Type B pancreatic cell (in vitro differentiated cells): ENCODE measurements at regions not wholly inside any gene's neighbourhood (a gene's known extent, or its start where the extent isn't known, plus 50 kb on each side); places are given as distances from the start of the nearest gene placed in this dataset.

Experiments
- DNase-seq: peaks from one replicate; pipeline ENCODE4 v3.0.0; 2021; ENCODE audit warnings: mixed read lengths; ENCODE audit not compliant: unreplicated experiment; ENCODE audit errors: extremely low spot score
- H3K27ac Mint-ChIP-seq: 2 replicates; pipeline ENCODE4 v1.8.0; 2021; ENCODE audit warnings: mild to moderate bottlenecking, mixed read lengths
- H3K27me3 Mint-ChIP-seq: 2 replicates; pipeline ENCODE4 v1.8.0; 2021; ENCODE audit warnings: mixed read lengths
- H3K36me3 Mint-ChIP-seq: 2 replicates; pipeline ENCODE4 v1.8.0; 2021; ENCODE audit warnings: mixed read lengths
- H3K4me1 Mint-ChIP-seq: one replicate; pipeline ENCODE4 v1.8.0; 2021; ENCODE audit warnings: mixed read lengths; ENCODE audit not compliant: unreplicated experiment
- H3K4me3 Mint-ChIP-seq: 2 replicates; pipeline ENCODE4 v1.8.0; 2021; ENCODE audit warnings: mild to moderate bottlenecking, mixed read lengths
- H3K9me3 Mint-ChIP-seq: 2 replicates; pipeline ENCODE4 v1.8.0; 2021; ENCODE audit warnings: mixed read lengths
- CTCF ChIP-seq: fragments of 200-600 bp; sonication (generic); conservative IDR thresholded peaks from 2 replicates; pipeline ENCODE4 v1.5.0; 2021; ENCODE audit warnings: antibody characterized with exemption, mild to moderate bottlenecking

- H3K9me3 Mint-ChIP-seq, result no peaks in the 10 kb centered on the region
- no peaks in the 10 kb centered on the region for H3K36me3 Mint-ChIP-seq
- H3K27me3 Mint-ChIP-seq, result no peaks in the 10 kb centered on the region
- no peak for DNase-seq
- no peaks in the 10 kb centered on the region for H3K4me1 Mint-ChIP-seq
- H3K27ac Mint-ChIP-seq, result no peak overlapping the region
- H3K4me3 Mint-ChIP-seq, result no peak overlapping the region
- no peak for TF ChIP-seq CTCF
Observed at GRCh38 chrX:140848800-140849199, 139.2 kb downstream of the LINC00632 start.

- H3K9me3 Mint-ChIP-seq, result no peaks in the 10 kb centered on the region
Observed at GRCh38 chrX:140860718-140861117, 141.7 kb upstream of the SPANXB1 start.

GRCh38 chrX:140866446-140866845 lies 135.9 kb upstream of the SPANXB1 start:
- H3K36me3 Mint-ChIP-seq, result no peaks in the 10 kb centered on the region
- no peaks in the 10 kb centered on the region for H3K9me3 Mint-ChIP-seq
- no peaks in the 10 kb centered on the region for H3K27me3 Mint-ChIP-seq
- no peak for TF ChIP-seq CTCF
- H3K4me3 Mint-ChIP-seq, result no peak overlapping the region
- DNase-seq, result no peak
- no peaks in the 10 kb centered on the region for H3K4me1 Mint-ChIP-seq
- no peak overlapping the region for H3K27ac Mint-ChIP-seq

More at GRCh38 chrX:140860718-140861117, 141.7 kb upstream of the SPANXB1 start:
- H3K36me3 Mint-ChIP-seq, result no peaks in the 10 kb centered on the region
- H3K27ac Mint-ChIP-seq, result no peak overlapping the region
- TF ChIP-seq CTCF, result no peak
- DNase-seq, result no peak
- H3K27me3 Mint-ChIP-seq, result no peaks in the 10 kb centered on the region
- H3K4me3 Mint-ChIP-seq, result no peak overlapping the region
- H3K4me1 Mint-ChIP-seq, result no peaks in the 10 kb centered on the region

GRCh38 chrX:140912606-140913005 lies 89.8 kb upstream of the SPANXB1 start:
- H3K4me3 Mint-ChIP-seq, result no peak overlapping the region
- no peak overlapping the region for H3K27ac Mint-ChIP-seq

GRCh38 chrX:140913802-140914501 lies 88.4 kb upstream of the SPANXB1 start:
- H3K4me1 Mint-ChIP-seq, result peaks cover 3% of the 10 kb centered on the region
- no peak for DNase-seq
- no peak for TF ChIP-seq CTCF
- H3K4me3 Mint-ChIP-seq, result no peak overlapping the region
- H3K27me3 Mint-ChIP-seq, result no peaks in the 10 kb centered on the region
- no peaks in the 10 kb centered on the region for H3K9me3 Mint-ChIP-seq
- no peaks in the 10 kb centered on the region for H3K36me3 Mint-ChIP-seq
- no peak overlapping the region for H3K27ac Mint-ChIP-seq

More at GRCh38 chrX:140912606-140913005, 89.8 kb upstream of the SPANXB1 start:
- TF ChIP-seq CTCF, result no peak
- Mint-ChIP-seq H3K27me3 (no peaks in the 10 kb centered on the region), H3K4me1 (no peaks in the 10 kb centered on the region), H3K9me3 (no peaks in the 10 kb centered on the region), H3K36me3 (no peaks in the 10 kb centered on the region)
- DNase-seq, result no peak
